GM19455 (cell line): ENCODE measurements at regions not wholly inside any gene's neighbourhood (a gene's known extent, or its start where the extent isn't known, plus 50 kb on each side); places are given as distances from the start of the nearest gene placed in this dataset.
"Not testable (repeated sequence)": the region's sequence is repeated elsewhere in the genome, so short reads cannot be mapped to it uniquely, and the experiment has no call there.

Experiments used
- ATAC-seq: cut with Tn5 transposase; IDR thresholded peaks from one replicate; pipeline ENCODE4 v1.9.1; 2021; ENCODE audit not compliant: unreplicated experiment

DNA sequence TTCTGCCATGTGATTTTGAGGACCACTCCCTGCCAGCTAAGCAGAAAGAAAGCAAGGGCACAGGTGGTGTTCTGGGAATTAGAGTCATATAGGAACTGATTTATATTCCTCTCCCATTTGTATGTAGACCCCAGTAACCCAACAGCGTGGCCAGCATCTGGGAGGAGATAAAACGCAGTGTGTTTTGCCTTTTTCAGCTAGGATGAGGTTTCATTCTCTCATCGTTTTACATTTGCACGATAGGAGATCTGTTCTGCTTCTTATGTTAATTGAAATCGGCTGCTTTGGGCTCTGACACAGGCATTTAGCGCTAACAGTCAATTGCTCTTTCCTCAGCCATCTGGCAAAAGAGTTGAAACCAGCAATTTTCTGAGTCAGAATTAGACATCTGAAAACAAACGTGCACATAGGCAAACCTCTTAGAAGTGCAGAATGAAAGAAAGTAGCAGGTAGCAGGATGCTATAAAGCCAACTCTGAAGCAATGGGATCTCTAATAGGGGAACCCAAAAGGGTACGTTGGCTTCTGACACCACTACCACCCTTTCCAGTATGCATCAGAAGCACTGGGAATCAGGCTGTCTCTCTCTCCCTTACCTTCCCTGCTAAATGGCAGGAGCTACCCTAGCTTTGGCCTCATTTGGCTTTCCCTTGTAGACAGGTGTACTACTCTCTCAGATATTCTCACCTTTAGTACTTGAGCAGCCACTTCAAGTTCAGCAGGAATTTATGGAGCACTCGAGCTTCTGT, 219.1 kb downstream of the PHLDA1 start:
- ATAC-seq, result no peak

DNA sequence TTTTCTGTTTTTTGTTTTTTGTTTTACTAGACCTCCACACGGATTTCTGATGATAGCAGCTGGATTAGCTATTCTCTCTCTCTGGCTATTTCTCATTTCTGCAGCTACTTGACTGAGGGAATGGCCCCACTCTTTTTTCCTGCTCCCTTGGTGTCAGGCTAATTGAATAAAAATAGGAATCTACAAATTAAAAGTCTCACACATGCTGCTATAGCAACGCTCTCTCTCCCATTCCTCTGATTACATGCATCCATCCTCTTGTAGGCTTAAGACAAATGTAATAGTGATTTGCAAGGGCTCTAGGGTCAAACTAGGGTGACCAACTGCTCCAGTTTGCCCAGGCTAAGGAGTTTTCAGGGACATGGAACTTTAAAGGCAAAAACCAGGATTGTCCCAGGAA, 221.8 kb downstream of the PHLDA1 start:
- no peak for ATAC-seq

DNA sequence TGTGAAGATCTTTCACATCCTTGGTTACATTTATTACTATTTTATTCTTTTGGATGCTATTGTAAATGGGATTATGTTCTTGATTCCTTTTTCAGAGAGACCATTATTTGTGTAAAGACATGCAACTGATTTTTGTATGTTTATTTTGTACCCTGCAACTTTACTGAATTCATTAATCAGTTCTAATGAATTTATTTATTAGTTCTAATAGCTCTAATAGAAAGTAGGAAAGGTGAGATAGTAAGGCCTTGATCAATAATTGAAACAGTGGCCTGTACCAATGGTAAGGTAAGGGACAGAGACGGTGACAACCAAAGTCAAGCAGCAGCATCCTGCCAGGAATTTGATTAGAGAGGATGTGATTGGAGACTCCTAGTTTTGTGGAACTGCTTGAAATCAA, 224.1 kb downstream of the PHLDA1 start:
- no peak for ATAC-seq

GRCh38 chr12:75805905-75806304, 225.7 kb downstream of the PHLDA1 start:
- ATAC-seq, result no peak

DNA sequence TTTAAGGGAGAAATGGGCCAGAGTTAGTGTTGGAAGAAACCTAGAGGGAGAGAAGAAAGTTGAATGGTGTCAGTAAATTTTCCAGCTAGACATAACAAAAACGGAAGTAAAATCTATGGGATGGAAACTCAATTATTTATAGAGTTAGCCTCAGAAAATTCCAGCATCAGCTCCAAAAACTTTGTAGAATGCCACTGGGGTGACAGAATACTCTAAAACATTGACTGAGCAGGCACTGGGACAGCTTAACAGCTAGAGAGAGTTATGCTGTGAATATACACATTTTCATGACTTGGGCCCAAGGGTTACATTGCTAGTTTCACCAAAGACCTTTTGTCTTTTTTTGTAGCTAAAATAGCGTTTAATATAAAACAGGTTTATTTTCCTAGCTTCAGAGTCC, 226.3 kb downstream of the PHLDA1 start:
- no peak for ATAC-seq

DNA sequence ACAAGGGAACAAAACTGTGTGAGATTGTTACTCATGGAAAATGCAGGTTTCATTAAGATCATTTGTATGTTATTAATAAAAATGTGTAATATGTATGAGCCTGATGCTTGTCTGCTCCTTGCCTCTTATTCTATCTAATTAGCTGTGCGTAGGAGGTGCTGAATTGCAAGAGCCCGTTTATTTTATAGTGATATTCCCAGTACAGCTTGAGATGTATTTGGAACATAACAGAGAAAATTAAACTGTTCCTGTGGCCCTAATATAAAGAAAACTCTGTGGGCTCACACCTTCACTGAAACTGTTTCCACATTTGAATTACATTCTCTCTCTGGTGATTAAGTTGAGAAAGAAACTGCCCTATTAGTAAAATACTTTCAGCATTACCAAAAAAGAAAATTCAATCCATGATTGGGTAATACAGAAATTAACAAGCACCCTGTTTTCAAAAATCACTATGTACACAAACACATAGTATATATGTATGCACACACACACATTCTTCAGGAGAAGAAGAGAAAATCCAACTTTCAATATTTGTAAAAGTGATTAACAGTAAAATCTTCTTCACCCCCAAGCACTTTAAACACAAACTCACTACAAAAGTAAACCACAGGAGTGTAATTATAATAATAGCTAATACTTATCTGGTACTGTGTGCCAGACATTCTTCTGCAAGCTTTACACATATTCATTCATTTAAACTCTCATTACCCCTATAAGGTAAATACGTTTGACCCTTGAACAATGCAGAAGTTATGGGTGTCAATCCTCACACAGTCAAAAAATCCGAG, 233.2 kb downstream of the PHLDA1 start:
- no peak for ATAC-seq

- no peak for ATAC-seq
These were observed 236.5 kb downstream of the PHLDA1 start for GRCh38 chr12:75795125-75795524.

DNA sequence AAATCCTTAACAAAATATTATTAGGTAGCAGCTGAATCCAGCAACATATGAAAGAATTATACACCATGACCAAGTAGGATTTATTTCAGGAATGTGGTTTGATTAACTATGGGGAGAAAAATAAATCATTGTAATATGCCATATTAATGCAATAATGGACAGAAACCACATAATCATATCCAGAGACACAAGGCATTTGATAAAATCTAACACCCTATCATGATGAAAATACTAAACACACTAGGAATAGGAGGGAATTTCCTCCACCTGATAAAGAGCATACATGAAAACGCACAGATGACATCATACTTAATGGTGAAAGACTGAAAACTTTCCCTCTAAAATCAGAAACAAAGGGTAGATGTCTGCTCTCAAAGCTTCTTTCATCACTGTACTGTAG, 238.9 kb downstream of the PHLDA1 start:
- no peak for ATAC-seq

GRCh38 chr12:75790219-75790618, 241.4 kb downstream of the PHLDA1 start:
- no peak for ATAC-seq

DNA sequence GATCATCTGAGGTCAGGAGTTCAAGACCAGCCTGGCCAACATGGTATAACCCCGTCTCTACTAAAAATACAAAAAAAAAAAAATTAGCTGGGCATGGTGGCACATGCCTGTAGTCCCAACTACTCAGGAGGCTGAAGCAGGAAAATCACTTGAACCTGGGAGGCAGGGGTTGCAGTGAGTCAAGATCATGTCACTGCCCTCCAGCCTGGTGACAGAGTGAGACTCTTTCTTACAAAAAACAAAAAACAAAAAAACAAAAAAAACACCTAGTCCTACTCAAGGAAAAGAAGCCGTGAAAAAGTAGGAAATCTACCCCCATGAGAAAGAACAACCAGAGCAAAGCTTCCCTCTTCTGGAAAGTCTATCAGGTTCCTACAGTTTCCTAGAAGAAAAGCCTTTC, 244.4 kb downstream of the PHLDA1 start:
- ATAC-seq, result not testable (repeated sequence)

DNA sequence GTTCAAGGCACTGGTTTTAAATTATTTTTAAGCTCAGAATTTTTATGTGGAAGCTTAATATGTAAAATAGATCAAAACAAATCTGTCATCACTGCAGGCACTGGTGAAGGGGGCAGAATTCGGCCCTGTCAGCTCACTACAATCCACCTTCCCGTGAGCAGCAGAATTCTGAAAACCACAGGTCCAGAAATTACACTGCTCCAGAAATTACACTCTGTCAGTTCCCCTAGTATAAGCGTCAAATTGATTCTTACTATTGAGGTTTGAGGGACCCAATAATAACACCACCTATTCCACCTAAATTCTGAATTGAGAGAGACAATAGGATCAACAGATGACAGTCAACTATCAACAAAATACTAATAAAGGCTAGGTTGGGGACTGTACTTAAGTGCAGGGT, 245.5 kb downstream of the PHLDA1 start:
- no peak for ATAC-seq

DNA sequence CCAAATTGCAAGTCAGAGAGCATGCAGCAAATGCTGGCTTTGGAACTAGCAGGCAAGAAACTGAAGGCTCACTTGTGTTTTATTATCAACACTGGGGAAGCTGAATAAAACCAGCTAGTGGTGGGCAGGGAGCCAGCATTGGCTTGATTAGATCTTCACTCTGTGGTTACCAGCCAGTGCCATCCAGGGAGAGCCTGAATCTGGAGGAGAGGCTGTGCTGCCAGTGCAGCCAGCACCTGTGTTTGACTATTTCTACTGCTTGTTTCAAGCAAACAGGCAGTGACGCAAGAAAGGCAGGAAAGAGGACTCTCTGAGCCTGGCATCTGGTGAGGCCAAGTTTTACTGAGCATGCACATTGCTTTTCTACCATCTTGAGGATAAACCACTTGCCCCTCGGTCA, 247.0 kb downstream of the PHLDA1 start:
- no peak for ATAC-seq

- no peak for ATAC-seq
These were observed 248.3 kb downstream of the PHLDA1 start for GRCh38 chr12:75783093-75783877.

DNA sequence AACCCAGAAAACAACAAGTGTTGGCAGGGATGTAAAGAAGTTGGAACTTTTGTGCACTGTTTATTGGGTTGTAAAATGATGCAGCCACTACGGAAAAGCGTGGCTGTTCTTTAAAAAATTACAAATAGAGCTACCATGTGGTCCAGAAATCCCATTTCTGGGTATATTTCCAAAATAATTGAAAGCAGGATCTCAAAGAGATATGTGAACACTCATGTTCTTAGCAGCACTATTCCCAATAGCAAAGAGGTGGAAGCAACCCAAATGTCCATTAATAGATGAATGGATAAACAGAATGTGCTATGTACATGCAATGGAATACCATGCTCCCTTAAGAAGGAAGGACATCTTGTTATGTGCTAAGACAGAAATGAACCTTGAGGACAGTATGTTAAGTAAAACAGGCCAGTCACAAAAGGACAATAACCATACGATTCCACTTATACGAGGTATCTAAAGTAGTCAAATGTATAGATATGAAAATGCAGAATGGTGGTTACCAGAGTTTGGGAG, 249.5 kb downstream of the PHLDA1 start:
- no peak for ATAC-seq

DNA sequence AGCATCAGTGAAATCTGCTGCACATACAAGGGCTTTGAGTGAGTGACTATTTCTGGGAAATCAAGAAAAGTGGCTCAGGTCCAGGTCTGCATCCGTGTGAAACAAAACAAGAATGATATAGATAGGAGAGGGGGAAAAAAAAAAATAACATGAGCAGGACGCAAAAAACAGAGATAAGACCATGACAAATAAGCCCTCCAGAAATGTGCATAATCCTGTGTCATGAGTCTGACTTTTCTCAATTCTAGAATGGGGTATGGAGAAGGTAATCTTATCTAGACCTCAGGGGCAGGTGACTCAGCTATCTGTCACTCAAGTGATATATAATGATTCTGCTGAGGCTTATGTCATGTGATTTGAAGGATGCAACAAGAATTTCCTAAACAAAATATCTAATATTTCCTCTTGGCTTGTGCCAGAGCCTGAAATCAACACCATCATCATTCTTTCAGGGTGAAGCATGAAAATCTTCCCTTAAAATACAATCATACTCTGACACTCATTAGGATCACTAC, 250.0 kb downstream of the PHLDA1 start:
- ATAC-seq, result no peak

GRCh38 chr12:75779891-75780496, 251.6 kb downstream of the PHLDA1 start:
- no peak for ATAC-seq

- no peak for ATAC-seq
These were observed 257.1 kb downstream of the PHLDA1 start for GRCh38 chr12:75774261-75775052.

DNA sequence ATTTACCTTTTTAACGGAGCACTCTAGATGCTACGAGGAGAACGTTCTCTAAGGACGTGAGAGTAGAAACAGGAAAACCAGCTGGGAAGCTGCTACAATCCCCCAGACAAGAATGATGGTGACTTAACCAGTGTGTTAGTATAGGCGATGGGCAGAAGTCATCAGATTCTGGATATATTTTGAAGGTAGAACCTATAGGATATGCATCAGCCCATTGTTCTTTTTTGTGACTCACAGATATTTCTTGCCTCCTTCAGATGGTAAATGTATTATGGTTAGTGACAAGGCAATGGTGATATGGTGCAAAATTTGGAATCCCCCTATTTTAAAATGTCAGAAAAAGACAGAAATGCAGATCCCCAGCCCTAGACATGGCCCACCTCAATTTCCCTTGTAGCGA, 258.2 kb downstream of the PHLDA1 start:
- ATAC-seq, result no peak

- no peak for ATAC-seq
These were observed 259.6 kb upstream of the KRR1 start for GRCh38 chr12:75771023-75771422.

GRCh38 chr12:75767957-75768356, 256.5 kb upstream of the KRR1 start:
- ATAC-seq, result no peak
